ENCODE measurements at regions not wholly inside any gene's neighbourhood (a gene's known extent, or its start where the extent isn't known, plus 50 kb on each side); places are given as distances from the start of the nearest gene placed in this dataset.
"Not testable (repeated sequence)": the region's sequence is repeated elsewhere in the genome, so short reads cannot be mapped to it uniquely, and the experiment has no call there.

- TF ChIP-seq CTCF, POLR2A (IDR thresholded peaks at IDR 0.05): not testable (repeated sequence)
Observed at GRCh38 chr2:131722256-131722655, 194.6 kb downstream of the CCDC74A start.

Data from upper lobe of left lung (tissue), 4 donors.